Adipocyte (in vitro differentiated cells): ENCODE measurements at regions not wholly inside any gene's neighbourhood (a gene's known extent, or its start where the extent isn't known, plus 50 kb on each side); places are given as distances from the start of the nearest gene placed in this dataset.
"Not testable (repeated sequence)": the region's sequence is repeated elsewhere in the genome, so short reads cannot be mapped to it uniquely, and the experiment has no call there.

Source experiments
- DNase-seq: peaks from one replicate; pipeline ENCODE4 v3.0.0-alpha.2; 2015; ENCODE audit warnings: low read depth
- H3K27me3 ChIP-seq: replicated peaks from 2 replicates; pipeline ENCODE4 v1.7.0; 2013; ENCODE audit warnings: mild to moderate bottlenecking, low read length, moderate library complexity; ENCODE audit not compliant: control insufficient read depth, insufficient read depth
- H3K36me3 ChIP-seq: 2 replicates; pipeline ENCODE4 v1.7.0; 2013; ENCODE audit warnings: low read length, mild to moderate bottlenecking, moderate library complexity; ENCODE audit not compliant: control insufficient read depth, insufficient read depth, severe bottlenecking
- H3K4me1 ChIP-seq: 2 replicates; pipeline ENCODE4 v1.7.0; 2013; ENCODE audit warnings: mild to moderate bottlenecking, low read length, moderate library complexity; ENCODE audit not compliant: control insufficient read depth, insufficient read depth
- H3K4me3 ChIP-seq: 2 replicates; pipeline ENCODE4 v1.7.0; 2013; ENCODE audit warnings: mild to moderate bottlenecking, low read length, moderate library complexity
- H3K9ac ChIP-seq: 2 replicates; pipeline ENCODE4 v1.7.0; 2013; ENCODE audit warnings: mild to moderate bottlenecking, low read length, moderate library complexity
- H3K9me3 ChIP-seq: 2 replicates; pipeline ENCODE4 v1.7.0; 2013; ENCODE audit warnings: mild to moderate bottlenecking, low read length, moderate library complexity; ENCODE audit not compliant: control insufficient read depth

- Histone ChIP-seq H3K4me3 (no peak overlapping the region), H3K9ac (no peak overlapping the region), H3K9me3 (peaks cover 5% of the 10 kb centered on the region), H3K4me1 (no peaks in the 10 kb centered on the region), H3K27me3 (no peaks in the 10 kb centered on the region), H3K36me3 (no peaks in the 10 kb centered on the region)
- DNase-seq, result no peak
Measured at GRCh38 chr5:40453689-40454088, 226.0 kb upstream of the PTGER4 start.

GRCh38 chr5:40452874-40453624, 226.7 kb upstream of the PTGER4 start:
- Histone ChIP-seq H3K4me3 (no peak overlapping the region), H3K9ac (no peak overlapping the region), H3K36me3 (no peaks in the 10 kb centered on the region), H3K4me1 (no peaks in the 10 kb centered on the region), H3K27me3 (no peaks in the 10 kb centered on the region), H3K9me3 (peaks cover 5% of the 10 kb centered on the region)
- no peak for DNase-seq

GRCh38 chr5:40447438-40447837, 232.3 kb upstream of the PTGER4 start:
- peaks cover 16% of the 10 kb centered on the region for H3K9me3 ChIP-seq
- no peak for DNase-seq
- H3K36me3 ChIP-seq, result no peaks in the 10 kb centered on the region
- no peaks in the 10 kb centered on the region for H3K27me3 ChIP-seq
- no peak overlapping the region for H3K9ac ChIP-seq
- no peak overlapping the region for H3K4me3 ChIP-seq
- H3K4me1 ChIP-seq, result peaks cover 4% of the 10 kb centered on the region

- Histone ChIP-seq H3K27me3 (no peaks in the 10 kb centered on the region), H3K4me3 (no peak overlapping the region), H3K9ac (no peak overlapping the region), H3K9me3 (peaks cover 12% of the 10 kb centered on the region), H3K4me1 (peaks cover 4% of the 10 kb centered on the region), H3K36me3 (no peaks in the 10 kb centered on the region)
- peak; percentile 58 for DNase-seq
Measured at GRCh38 chr5:40446910-40447309, 232.8 kb upstream of the PTGER4 start.

GRCh38 chr5:40442346-40442745, 237.4 kb upstream of the PTGER4 start:
- Histone ChIP-seq H3K4me1 (peaks cover 3% of the 10 kb centered on the region), H3K9ac (no peak overlapping the region), H3K36me3 (no peaks in the 10 kb centered on the region), H3K4me3 (no peak overlapping the region), H3K9me3 (peaks cover 12% of the 10 kb centered on the region), H3K27me3 (no peaks in the 10 kb centered on the region)
- DNase-seq, result peak; percentile 74

GRCh38 chr5:40441733-40442132, 238.0 kb upstream of the PTGER4 start:
- Histone ChIP-seq H3K9ac (no peak overlapping the region), H3K4me1 (peaks cover 3% of the 10 kb centered on the region)

GRCh38 chr5:40440746-40441145, 239.0 kb upstream of the PTGER4 start:
- H3K4me3 ChIP-seq, result no peak overlapping the region
- no peaks in the 10 kb centered on the region for H3K36me3 ChIP-seq
- H3K9me3 ChIP-seq, result peaks cover 12% of the 10 kb centered on the region

More at GRCh38 chr5:40441733-40442132, 238.0 kb upstream of the PTGER4 start:
- Histone ChIP-seq H3K27me3 (no peaks in the 10 kb centered on the region), H3K36me3 (no peaks in the 10 kb centered on the region), H3K9me3 (peaks cover 12% of the 10 kb centered on the region), H3K4me3 (no peak overlapping the region)
- no peak for DNase-seq

GRCh38 chr5:40439103-40439502, 240.6 kb upstream of the PTGER4 start:
- not testable (repeated sequence) for H3K9me3 ChIP-seq, H3K36me3 ChIP-seq, H3K4me1 ChIP-seq, H3K4me3 ChIP-seq, H3K27me3 ChIP-seq, DNase-seq, H3K9ac ChIP-seq

More at GRCh38 chr5:40440746-40441145, 239.0 kb upstream of the PTGER4 start:
- DNase-seq, result peak; percentile 11
- Histone ChIP-seq H3K9ac (no peak overlapping the region), H3K27me3 (no peaks in the 10 kb centered on the region), H3K4me1 (peaks cover 3% of the 10 kb centered on the region)

GRCh38 chr5:40438646-40439045, 241.1 kb upstream of the PTGER4 start:
- not testable (repeated sequence) for H3K4me1 ChIP-seq, H3K9me3 ChIP-seq, H3K4me3 ChIP-seq, H3K9ac ChIP-seq, H3K36me3 ChIP-seq, H3K27me3 ChIP-seq, DNase-seq

GRCh38 chr5:40437452-40437861, 242.3 kb upstream of the PTGER4 start:
- H3K9ac ChIP-seq, result no peak overlapping the region

GRCh38 chr5:40436535-40437237, 243.0 kb upstream of the PTGER4 start:
- no peaks in the 10 kb centered on the region for H3K27me3 ChIP-seq
- H3K4me1 ChIP-seq, result peaks cover 3% of the 10 kb centered on the region
- H3K9ac ChIP-seq, result no peak overlapping the region
- H3K36me3 ChIP-seq, result no peaks in the 10 kb centered on the region
- no peak for DNase-seq
- H3K9me3 ChIP-seq, result no peaks in the 10 kb centered on the region
- H3K4me3 ChIP-seq, result no peak overlapping the region

More at GRCh38 chr5:40437452-40437861, 242.3 kb upstream of the PTGER4 start:
- H3K9me3 ChIP-seq, result no peaks in the 10 kb centered on the region
- no peak overlapping the region for H3K4me3 ChIP-seq
- H3K27me3 ChIP-seq, result no peaks in the 10 kb centered on the region
- H3K4me1 ChIP-seq, result peaks cover 3% of the 10 kb centered on the region
- no peaks in the 10 kb centered on the region for H3K36me3 ChIP-seq
- DNase-seq, result peak; percentile 62
